ENCODE measurements at regions not wholly inside any gene's neighbourhood (a gene's known extent, or its start where the extent isn't known, plus 50 kb on each side); places are given as distances from the start of the nearest gene placed in this dataset.

GRCh38 chr16:86286991-86287663 is 223.2 kb upstream of the FOXF1 start:
- DNase-seq (ENCODE audit: extremely low read depth, low read depth) = no peak
- no peak overlapping the region for H3K4me3 ChIP-seq (replicated peaks; ENCODE audit: low read depth, low read length)
- TF ChIP-seq CTCF (IDR thresholded peaks at IDR 0.05; ENCODE audit: low read depth, low read length, missing control alignments) = no peak

GRCh38 chr16:86287664-86288201 is 222.6 kb upstream of the FOXF1 start:
- H3K4me3 ChIP-seq (replicated peaks; ENCODE audit: low read depth, low read length) = no peak overlapping the region
- DNase-seq (ENCODE audit: extremely low read depth, low read depth) = no peak
- TF ChIP-seq CTCF (IDR thresholded peaks at IDR 0.05; ENCODE audit: low read depth, low read length, missing control alignments) = no peak

- no peak overlapping the region for H3K4me3 ChIP-seq (replicated peaks; ENCODE audit: low read depth, low read length)
- TF ChIP-seq CTCF (IDR thresholded peaks at IDR 0.05; ENCODE audit: low read depth, low read length, missing control alignments) = no peak
- no peak for DNase-seq (ENCODE audit: extremely low read depth, low read depth)
These were observed 221.5 kb upstream of the FOXF1 start for GRCh38 chr16:86288716-86289294.

- no peak overlapping the region for H3K4me3 ChIP-seq (replicated peaks; ENCODE audit: low read depth, low read length)
- no peak for TF ChIP-seq CTCF (IDR thresholded peaks at IDR 0.05; ENCODE audit: low read depth, low read length, missing control alignments)
- no peak for DNase-seq (ENCODE audit: extremely low read depth, low read depth)
These were observed 221.0 kb upstream of the FOXF1 start for GRCh38 chr16:86289304-86289703.

GRCh38 chr16:86289907-86290306 is 220.4 kb upstream of the FOXF1 start:
- DNase-seq (ENCODE audit: extremely low read depth, low read depth) = no peak
- TF ChIP-seq CTCF (IDR thresholded peaks at IDR 0.05; ENCODE audit: low read depth, low read length, missing control alignments) = no peak
- H3K4me3 ChIP-seq (replicated peaks; ENCODE audit: low read depth, low read length) = no peak overlapping the region

- TF ChIP-seq CTCF (IDR thresholded peaks at IDR 0.05; ENCODE audit: low read depth, low read length, missing control alignments) = no peak
- DNase-seq (ENCODE audit: extremely low read depth, low read depth) = no peak
These were observed 218.8 kb upstream of the FOXF1 start for GRCh38 chr16:86291491-86291890.

More at GRCh38 chr16:86291491-86291890, 218.8 kb upstream of the FOXF1 start:
- no peak overlapping the region for H3K4me3 ChIP-seq (replicated peaks; ENCODE audit: low read depth, low read length)
